Endothelial cell of umbilical vein (primary cell): ENCODE measurements at regions not wholly inside any gene's neighbourhood (a gene's known extent, or its start where the extent isn't known, plus 50 kb on each side); places are given as distances from the start of the nearest gene placed in this dataset.

Source experiments
- BruUV-seq: library from RNA; stranded (reverse); fragments of 400-500 nt; replicated peaks from 2 replicates; lab custom pipeline; 2021; lab: Mats Ljungman, UMichigan
- CTCF ChIA-PET: fragments of 300-600, 350-600 bp; sonication (Branson Sonifier 250); formaldehyde crosslinking; loops from one replicate; lab custom pipeline; 2021; ENCODE audit warnings: antibody characterized with exemption, inconsistent platforms; lab: Charles Lee
- POLR2A ChIA-PET: fragments of 300-600, 350-600 bp; sonication (Branson Sonifier 250); formaldehyde crosslinking; loops from one replicate; lab custom pipeline; 2021; ENCODE audit warnings: antibody characterized with exemption, inconsistent platforms; lab: Charles Lee
- DNase-seq: peaks from one replicate; pipeline ENCODE4 v3.0.0-alpha.2; 2011; ENCODE audit warnings: low read depth, low spot score
- FAIRE-seq: peaks from 2 replicates; lab custom pipeline; 2011; peaks lifted over from hg19 to GRCh38; lab: Jason Lieb, UNC
- H2AFZ ChIP-seq: 2 replicates; pipeline ENCODE4 v1.6.0; 2012; ENCODE audit warnings: low read depth, low read length, control low read depth, inconsistent platforms
- H3K27ac ChIP-seq: 2 replicates; pipeline ENCODE4 v1.5.1; 2011; ENCODE audit warnings: low read depth, mild to moderate bottlenecking, control low read depth, low read length, moderate library complexity; ENCODE audit not compliant: insufficient read depth
- H3K27me3 ChIP-seq, 2 experiments: 2 replicates each; pipeline versions ENCODE4 v1.6.0 to v1.6.1; 2011; ENCODE audit warnings: low read length in 2 of 2, mixed read lengths in 1 of 2; ENCODE audit not compliant: control insufficient read depth in 2 of 2, insufficient read depth in 2 of 2
- H3K36me3 ChIP-seq, 2 experiments: 2 replicates in 1 of 2; 3 replicates in 1 of 2; pipeline ENCODE4 v1.5.1; 2011; ENCODE audit warnings: low read length in 2 of 2, mild to moderate bottlenecking in 1 of 2, moderate library complexity in 1 of 2; ENCODE audit not compliant: control insufficient read depth in 2 of 2, insufficient read depth in 2 of 2; ENCODE audit errors: extremely low read depth in 1 of 2
- H3K4me1 ChIP-seq: 3 replicates; pipeline ENCODE4 v1.5.1; 2011; ENCODE audit warnings: mild to moderate bottlenecking, low read length; ENCODE audit not compliant: control insufficient read depth, insufficient read depth; ENCODE audit errors: extremely low read depth
- H3K4me2 ChIP-seq: 2 replicates; pipeline ENCODE4 v1.6.1; 2011; ENCODE audit warnings: low read length, control low read depth, mixed read lengths; ENCODE audit not compliant: insufficient read depth
- H3K4me3 ChIP-seq, 3 experiments: fragments of 200-600 bp in 1 of 3; sonication (generic), shearing (Covaris generic) in 1 of 3; replicated peaks in 1 of 3; 2 replicates each; pipeline ENCODE4 v1.5.1; 2011 to 2016; ENCODE audit warnings: control low read depth in 3 of 3, low read length in 3 of 3, mild to moderate bottlenecking in 2 of 3, inconsistent platforms in 1 of 3, low read depth in 1 of 3, moderate library complexity in 1 of 3; ENCODE audit not compliant: insufficient read depth in 1 of 3
- H3K79me2 ChIP-seq: 2 replicates; pipeline ENCODE4 v1.6.0; 2012; ENCODE audit warnings: low read length, inconsistent platforms; ENCODE audit not compliant: control insufficient read depth, insufficient read depth
- H3K9ac ChIP-seq: replicated peaks from 2 replicates; pipeline ENCODE3; 2011; ENCODE audit warnings: low read length, control low read depth; ENCODE audit not compliant: insufficient read depth; ENCODE audit errors: extremely low read depth
- H3K9me1 ChIP-seq: replicated peaks from 3 replicates; pipeline ENCODE4 v1.6.0; 2011; ENCODE audit warnings: mild to moderate bottlenecking, low read length; ENCODE audit not compliant: control insufficient read depth, insufficient read depth; ENCODE audit errors: extremely low read depth
- H3K9me3 ChIP-seq: replicated peaks from 2 replicates; pipeline ENCODE4 v1.5.1; 2012; ENCODE audit warnings: low read length, inconsistent platforms; ENCODE audit not compliant: control insufficient read depth, insufficient read depth
- H4K20me1 ChIP-seq: replicated peaks from 2 replicates; pipeline ENCODE3; 2011; ENCODE audit warnings: mild to moderate bottlenecking, low read length; ENCODE audit not compliant: control insufficient read depth, insufficient read depth; ENCODE audit errors: extremely low read depth
- CTCF ChIP-seq, 2 donors: IDR thresholded peaks; 1 replicate in 1 of 2; 2 replicates in 1 of 2; pipeline ENCODE4 v1.5.1; 2011; ENCODE audit warnings: low read length in 2 of 2, mild to moderate bottlenecking in 2 of 2, moderate library complexity in 2 of 2, control low read depth in 1 of 2, inconsistent platforms in 1 of 2, low read depth in 1 of 2; ENCODE audit not compliant: insufficient read depth in 1 of 2; ENCODE audit errors: extremely low read depth in 1 of 2
- EZH2 ChIP-seq: IDR thresholded peaks from 2 replicates; pipeline ENCODE4 v1.6.1; 2012; ENCODE audit warnings: borderline replicate concordance, low read depth, mild to moderate bottlenecking, moderate library complexity, low read length, inconsistent platforms; ENCODE audit not compliant: severe bottlenecking
- FOS ChIP-seq: IDR thresholded peaks from 2 replicates; pipeline ENCODE4 v1.6.1; 2011; ENCODE audit warnings: mild to moderate bottlenecking, low read length, moderate library complexity, borderline replicate concordance; ENCODE audit not compliant: insufficient read depth
- GATA2 ChIP-seq: IDR thresholded peaks from 2 replicates; pipeline ENCODE4 v1.7.0; 2011; ENCODE audit warnings: low read depth, mild to moderate bottlenecking, moderate library complexity, mixed read lengths, low read length; ENCODE audit not compliant: insufficient read length, insufficient read depth
- JUN ChIP-seq: IDR thresholded peaks from 2 replicates; pipeline ENCODE4 v1.6.1; 2011; ENCODE audit warnings: borderline replicate concordance, low read depth; ENCODE audit not compliant: insufficient read length, insufficient read depth
- MAX ChIP-seq: IDR thresholded peaks from 2 replicates; pipeline ENCODE4 v1.6.1; 2011; ENCODE audit not compliant: insufficient read depth, insufficient read length
- MYC ChIP-seq: IDR thresholded peaks from one replicate; pipeline ENCODE4 v1.6.1; 2011; ENCODE audit warnings: mild to moderate bottlenecking, low read depth, low read length
- POLR2A ChIP-seq: IDR thresholded peaks from 2 replicates; pipeline ENCODE4 v1.6.1; 2012; ENCODE audit warnings: low read depth, mild to moderate bottlenecking, control low read depth, low read length
- POLR2AphosphoS5 ChIP-seq: IDR thresholded peaks from 2 replicates; pipeline ENCODE4 v1.6.1; 2012; ENCODE audit warnings: low read depth, mild to moderate bottlenecking, control low read depth, low read length, moderate library complexity; ENCODE audit not compliant: insufficient read depth
- dilution Hi-C: fragments of 300-500 bp; cut with MboI; formaldehyde crosslinking; loops from one replicate; pipeline ENCODE4 v1.15.0; 2019; ENCODE audit warnings: low sequenced_read_pairs; ENCODE audit not compliant: extremely low pct_ligation_motif_present
- intact Hi-C: fragments of 100-400 bp; cut with micrococcal nuclease; formaldehyde crosslinking; loops from one replicate; pipeline ENCODE4 v1.10.0; 2022

GRCh38 chr9:86668488-86668887, 278.8 kb downstream of the GAS1 start:
- Histone ChIP-seq H3K4me3 (no peak overlapping the region), H4K20me1 (no peaks in the 10 kb centered on the region), H2AFZ (no peak overlapping the region), H3K9me3 (no peaks in the 10 kb centered on the region), H3K27me3 (no peaks in the 10 kb centered on the region), H3K79me2 (no peaks in the 10 kb centered on the region), H3K9me1 (no peaks in the 10 kb centered on the region), H3K9ac (no peak overlapping the region), H3K4me1 (no peaks in the 10 kb centered on the region), H3K27ac (no peak overlapping the region), H3K36me3 (no peaks in the 10 kb centered on the region), H3K4me2 (no peak overlapping the region)
- ChIA-PET POLR2A (no interaction called here), CTCF (no interaction called here)
- BruUV-seq, result no TSS peak
- intact Hi-C loops (no loop called here), dilution Hi-C loops (no loop called here)
- TF ChIP-seq CTCF (IDR thresholded peaks at IDR 0.05; ENCODE audit: extremely low read depth in 1 of 2, insufficient read depth in 1 of 2, low read depth in 1 of 2, low read length in 2 of 2), result no peak
- no peak for TF ChIP-seq MAX
- TF ChIP-seq POLR2AphosphoS5, result no peak
- no peak for TF ChIP-seq FOS
- no peak for TF ChIP-seq MYC
- no peak for TF ChIP-seq GATA2
- TF ChIP-seq JUN, result no peak
- TF ChIP-seq POLR2A, result no peak
- TF ChIP-seq EZH2, result no peak
- no peak for DNase-seq
- FAIRE-seq, result no peak
